Medulla oblongata (tissue), 1 donor: ENCODE measurements at regions not wholly inside any gene's neighbourhood (a gene's known extent, or its start where the extent isn't known, plus 50 kb on each side); places are given as distances from the start of the nearest gene placed in this dataset.
"Not testable (repeated sequence)": the region's sequence is repeated elsewhere in the genome, so short reads cannot be mapped to it uniquely, and the experiment has no call there.

Experiments
- DNase-seq: peaks from one replicate; pipeline ENCODE4 v3.0.0-alpha.2; 2015; ENCODE audit errors: extremely low spot score

GRCh38 chr11:57047610-57048009 is 58.9 kb downstream of the OR5AK2 start:
- no peak for DNase-seq

GRCh38 chr11:57049749-57050148 is 61.0 kb downstream of the OR5AK2 start:
- DNase-seq, result no peak

GRCh38 chr11:57054817-57055216 is 66.1 kb downstream of the OR5AK2 start:
- no peak for DNase-seq

- DNase-seq, result no peak
These were observed 67.0 kb downstream of the OR5AK2 start for GRCh38 chr11:57055744-57056143.

GRCh38 chr11:57056735-57057134 is 68.0 kb downstream of the OR5AK2 start:
- no peak for DNase-seq

- no peak for DNase-seq
These were observed 68.8 kb downstream of the OR5AK2 start for GRCh38 chr11:57057561-57057960.

- DNase-seq, result not testable (repeated sequence)
These were observed 74.2 kb downstream of the OR5AK2 start for GRCh38 chr11:57062957-57063356.

- DNase-seq, result no peak
These were observed 81.2 kb downstream of the OR5AK2 start for GRCh38 chr11:57069942-57070341.

GRCh38 chr11:57071829-57072228 is 83.1 kb downstream of the OR5AK2 start:
- DNase-seq, result no peak

- peak; percentile 23 for DNase-seq
These were observed 83.9 kb downstream of the OR5AK2 start for GRCh38 chr11:57072640-57073039.

GRCh38 chr11:57073128-57073527 is 84.4 kb downstream of the OR5AK2 start:
- DNase-seq, result no peak

- DNase-seq, result no peak
These were observed 92.6 kb downstream of the OR5AK2 start for GRCh38 chr11:57081356-57081755.

- DNase-seq, result no peak
These were observed 93.4 kb downstream of the OR5AK2 start for GRCh38 chr11:57082125-57082524.

- DNase-seq, result no peak
These were observed 95.1 kb downstream of the OR5AK2 start for GRCh38 chr11:57083641-57084385.

GRCh38 chr11:57085611-57086010 is 96.1 kb upstream of the LRRC55 start:
- no peak for DNase-seq

GRCh38 chr11:57087991-57088390 is 93.8 kb upstream of the LRRC55 start:
- peak; percentile 70 for DNase-seq

GRCh38 chr11:57092028-57092698 is 89.6 kb upstream of the LRRC55 start:
- DNase-seq, result no peak

GRCh38 chr11:57094181-57094935 is 87.4 kb upstream of the LRRC55 start:
- no peak for DNase-seq

- no peak for DNase-seq
These were observed 86.3 kb upstream of the LRRC55 start for GRCh38 chr11:57095417-57095816.

GRCh38 chr11:57095896-57096295 is 85.9 kb upstream of the LRRC55 start:
- no peak for DNase-seq

- no peak for DNase-seq
These were observed 84.6 kb upstream of the LRRC55 start for GRCh38 chr11:57097149-57097548.

GRCh38 chr11:57098191-57098590 is 83.6 kb upstream of the LRRC55 start:
- DNase-seq, result no peak
